GM06990 (cell line): ENCODE measurements at regions not wholly inside any gene's neighbourhood (a gene's known extent, or its start where the extent isn't known, plus 50 kb on each side); places are given as distances from the start of the nearest gene placed in this dataset.

ENCODE experiments used
- DNase-seq: peaks from one replicate; pipeline ENCODE4 v3.0.0-alpha.2; 2011; ENCODE audit not compliant: insufficient read length; ENCODE audit errors: extremely low read depth
- H3K27me3 ChIP-seq: replicated peaks from 2 replicates; pipeline ENCODE4 v1.6.0; 2011; ENCODE audit warnings: low read length; ENCODE audit not compliant: control insufficient read depth, insufficient read depth
- H3K36me3 ChIP-seq: 2 replicates; pipeline ENCODE4 v1.5.1; 2011; ENCODE audit warnings: low read length; ENCODE audit not compliant: control insufficient read depth, insufficient read depth
- H3K4me3 ChIP-seq: replicated peaks from 2 replicates; pipeline ENCODE4 v1.5.1; 2011; ENCODE audit warnings: low read depth, mild to moderate bottlenecking, control low read depth, low read length
- CTCF ChIP-seq: IDR thresholded peaks from 2 replicates; pipeline ENCODE4 v1.5.1; 2011; ENCODE audit warnings: low read length, control low read depth, mild to moderate bottlenecking, inconsistent platforms; ENCODE audit not compliant: insufficient read depth, poor library complexity, severe bottlenecking

GRCh38 chr17:83144421-83145357, 65.3 kb downstream of the METRNL start:
- DNase-seq, result no peak
- H3K27me3 ChIP-seq, result no peaks in the 10 kb centered on the region; the same call in none of the 2 replicates
- H3K4me3 ChIP-seq, result no peak overlapping the region
- no peaks in the 10 kb centered on the region for H3K36me3 ChIP-seq
- no peak for TF ChIP-seq CTCF

GRCh38 chr17:83145358-83145738, 65.9 kb downstream of the METRNL start:
- Histone ChIP-seq H3K27me3 (no peaks in the 10 kb centered on the region; the same call in none of the 2 replicates), H3K4me3 (no peak overlapping the region), H3K36me3 (no peaks in the 10 kb centered on the region)
- no peak for TF ChIP-seq CTCF
- DNase-seq, result no peak

GRCh38 chr17:83145831-83146230, 66.4 kb downstream of the METRNL start:
- Histone ChIP-seq H3K4me3 (no peak overlapping the region), H3K27me3 (no peaks in the 10 kb centered on the region; the same call in none of the 2 replicates)
- TF ChIP-seq CTCF, result no peak

GRCh38 chr17:83146347-83146746, 66.9 kb downstream of the METRNL start:
- H3K4me3 ChIP-seq, result no peak overlapping the region
- no peak for TF ChIP-seq CTCF
- H3K36me3 ChIP-seq, result no peaks in the 10 kb centered on the region
- no peaks in the 10 kb centered on the region; the same call in none of the 2 replicates for H3K27me3 ChIP-seq
- DNase-seq, result no peak

More at GRCh38 chr17:83145831-83146230, 66.4 kb downstream of the METRNL start:
- H3K36me3 ChIP-seq, result no peaks in the 10 kb centered on the region
- no peak for DNase-seq

GRCh38 chr17:83147280-83147679, 67.9 kb downstream of the METRNL start:
- TF ChIP-seq CTCF, result no peak
- H3K4me3 ChIP-seq, result no peak overlapping the region
- no peaks in the 10 kb centered on the region for H3K36me3 ChIP-seq
- DNase-seq, result no peak
- no peaks in the 10 kb centered on the region; the same call in none of the 2 replicates for H3K27me3 ChIP-seq
